K562 (cell line): ENCODE measurements at regions not wholly inside any gene's neighbourhood (a gene's known extent, or its start where the extent isn't known, plus 50 kb on each side); places are given as distances from the start of the nearest gene placed in this dataset.

Experiments used
- ATAC-seq: fragments of 200-7000 bp; cut with Tn5 transposase; 3 replicates; pipeline ENCODE4 v1.9.1; 2020; ENCODE audit warnings: moderate library complexity
- BruUV-seq: library from RNA; stranded (reverse); fragments of 400-500 nt; replicated peaks from 2 replicates; lab custom pipeline; 2021; lab: Mats Ljungman, UMichigan
- CTCF ChIA-PET: fragments of 300-600 bp; formaldehyde crosslinking; extraction: SDS; loops from one replicate; lab custom pipeline; 2021; ENCODE audit warnings: low intra/inter-chr PET ratio; lab: Yijun Ruan, JAX
- POLR2A ChIA-PET: fragments of 300-600, 350-650 bp; sonication (Branson Sonifier 250); formaldehyde crosslinking; extraction: SDS; loops from one replicate; lab custom pipeline; 2021; ENCODE audit warnings: antibody characterized with exemption, inconsistent platforms; lab: Yijun Ruan, JAX
- DNase-seq, 4 experiments: peaks; one replicate each; pipeline versions ENCODE4 v3.0.0 to v3.0.0-alpha.2; 2011 to 2018; ENCODE audit warnings: low spot score in 3 of 4, mixed read lengths in 3 of 4; ENCODE audit errors: extremely low read depth in 1 of 4
- FAIRE-seq: peaks from 2 replicates; lab custom pipeline; 2011; peaks lifted over from hg19 to GRCh38; lab: Jason Lieb, UNC
- H2AFZ ChIP-seq: 2 replicates; pipeline ENCODE4 v1.6.0; 2011; ENCODE audit warnings: low read depth, low read length, control low read depth, inconsistent platforms
- H3K27ac ChIP-seq: fragments of 200-600 bp; 3 replicates; pipeline ENCODE4 v1.8.0; 2011; ENCODE audit warnings: low read depth, mild to moderate bottlenecking, control low read depth, inconsistent platforms, low read length, moderate library complexity, mixed read lengths; ENCODE audit errors: extremely low read depth
- H3K27me3 ChIP-seq, 2 experiments: fragments of 300-600 bp in 1 of 2; 2 replicates in 1 of 2; 3 replicates in 1 of 2; pipeline versions ENCODE4 v1.6.0 to v1.8.0; 2011; ENCODE audit warnings: inconsistent platforms in 2 of 2, low read length in 2 of 2, mild to moderate bottlenecking in 1 of 2, mixed read lengths in 1 of 2, moderate library complexity in 1 of 2; ENCODE audit not compliant: control insufficient read depth in 2 of 2, insufficient read depth in 2 of 2
- H3K36me3 ChIP-seq: fragments of 300-600 bp; 3 replicates; pipeline ENCODE4 v1.8.0; 2011; ENCODE audit warnings: mild to moderate bottlenecking, low read length, inconsistent platforms; ENCODE audit not compliant: control insufficient read depth, insufficient read depth
- H3K4me1 ChIP-seq, 2 experiments: fragments of 200-600 bp in 1 of 2; replicated peaks in 1 of 2; 2 replicates in 1 of 2; 3 replicates in 1 of 2; pipeline versions ENCODE4 v1.5.1 to v1.8.0; 2011; ENCODE audit warnings: inconsistent platforms in 2 of 2, low read length in 2 of 2, mild to moderate bottlenecking in 1 of 2, mixed read lengths in 1 of 2, moderate library complexity in 1 of 2; ENCODE audit not compliant: control insufficient read depth in 2 of 2, insufficient read depth in 2 of 2
- H3K4me2 ChIP-seq: 2 replicates; pipeline ENCODE4 v1.6.1; 2011; ENCODE audit warnings: low read length, control low read depth, inconsistent platforms, mixed read lengths; ENCODE audit not compliant: insufficient read depth
- H3K4me3 ChIP-seq: fragments of 200-600 bp; sonication (generic), shearing (Covaris generic); 2 replicates; pipeline ENCODE4 v1.5.1; 2016; ENCODE audit warnings: control low read depth, inconsistent platforms
- H3K79me2 ChIP-seq: fragments of 200-600 bp; 3 replicates; pipeline ENCODE4 v1.8.0; 2011; ENCODE audit warnings: low read length, inconsistent platforms; ENCODE audit not compliant: control insufficient read depth, insufficient read depth
- H3K9ac ChIP-seq, 2 experiments: 2 replicates each; pipeline versions ENCODE4 v1.6.0 to v1.6.1; 2011; ENCODE audit warnings: low read depth in 2 of 2, low read length in 2 of 2, control low read depth in 1 of 2, inconsistent platforms in 1 of 2, mild to moderate bottlenecking in 1 of 2, mixed read lengths in 1 of 2; ENCODE audit not compliant: insufficient read depth in 1 of 2
- H3K9me1 ChIP-seq: one replicate; pipeline ENCODE4 v1.6.0; 2011; ENCODE audit warnings: inconsistent platforms, mild to moderate bottlenecking, low read length, moderate library complexity; ENCODE audit not compliant: control insufficient read depth, insufficient read depth
- H3K9me3 ChIP-seq: replicated peaks from 2 replicates; pipeline ENCODE4 v1.5.1; 2011; ENCODE audit warnings: low read depth, low read length, inconsistent platforms; ENCODE audit not compliant: control insufficient read depth, insufficient read depth
- H4K20me1 ChIP-seq: replicated peaks from 2 replicates; pipeline ENCODE4 v1.6.1; 2011; ENCODE audit warnings: low read length, inconsistent platforms, mixed read lengths; ENCODE audit not compliant: control insufficient read depth, insufficient read depth
- ATF7 ChIP-seq: fragments of 450-650 bp; IDR thresholded peaks from 2 replicates; pipeline ENCODE4 v1.7.1; 2014; ENCODE audit warnings: mild to moderate bottlenecking, moderate library complexity
- PHF21A ChIP-seq: fragments of 450-650 bp; IDR thresholded peaks from 2 replicates; pipeline ENCODE4 v1.6.1; 2017; ENCODE audit warnings: low read depth, borderline replicate concordance
- XRCC5 ChIP-seq: fragments of 200-400 bp; formaldehyde crosslinking; IDR thresholded peaks from 2 replicates; pipeline ENCODE4 v1.6.1; 2017; ENCODE audit warnings: low read depth, mild to moderate bottlenecking, low read length
- ZC3H11A ChIP-seq: IDR thresholded peaks from 2 replicates; pipeline ENCODE4 v1.6.1; 2012; ENCODE audit warnings: low read depth, low read length, improper control_type of control experiment
- ZNF280A ChIP-seq: fragments of 450-650 bp; IDR thresholded peaks from 2 replicates; pipeline ENCODE4 v1.6.1; 2018; ENCODE audit warnings: mild to moderate bottlenecking, low read depth; ENCODE audit not compliant: partially characterized antibody
- ZNF280B ChIP-seq: fragments of 250-450 bp; sonication (Bioruptor Pico); IDR thresholded peaks from 2 replicates; pipeline ENCODE4 v1.5.1; 2021; ENCODE audit warnings: mild to moderate bottlenecking
- in situ Hi-C: fragments of 300-500 bp; cut with MboI; formaldehyde crosslinking; loops from 4 replicates; pipeline ENCODE4 v1.15.0; 2018; ENCODE audit warnings: inconsistent platforms, mixed read lengths
- intact Hi-C: fragments of 100-400 bp; cut with micrococcal nuclease; formaldehyde crosslinking; loops from 2 replicates; pipeline ENCODE4 v1.14.2; 2022
- TF ChIP-seq, protein P1 (sequence below), 2 experiments: fragments of 450-650 bp in 1 of 2; sonication (generic) in 1 of 2; formaldehyde crosslinking in 1 of 2; IDR thresholded peaks; 2 replicates each; pipeline versions ENCODE4 v1.7.1 to v1.9.0; 2016 to 2022; ENCODE audit warnings: inconsistent platforms in 1 of 2, mild to moderate bottlenecking in 1 of 2, missing genetic modification reagents in 1 of 2
- TF ChIP-seq, protein P2 (sequence below): sonication (generic); formaldehyde crosslinking; IDR thresholded peaks from 2 replicates; pipeline ENCODE4 v1.8.0; 2022; ENCODE audit warnings: missing genetic modification reagents, mild to moderate bottlenecking, moderate library complexity, borderline replicate concordance

DNA sequence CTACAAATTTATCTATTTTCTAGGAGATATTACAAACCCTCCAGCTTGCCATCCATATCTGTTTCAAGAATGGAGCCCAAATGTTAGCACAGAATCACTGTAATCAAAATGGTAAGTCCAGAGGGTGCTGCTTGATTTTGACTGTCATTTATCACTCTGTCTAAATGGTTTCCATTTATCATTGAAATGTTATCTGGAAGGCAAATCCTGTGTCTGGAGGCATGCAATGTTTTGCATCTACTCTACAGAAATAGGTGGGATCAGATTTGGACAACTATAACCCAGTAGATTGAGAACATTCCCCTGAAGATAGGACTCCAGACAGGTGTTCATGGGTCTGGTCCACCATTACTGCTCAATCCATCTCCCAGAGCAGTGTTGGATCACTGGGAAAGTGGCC is 128.7 kb downstream of the MAIP1 start:
- H3K27me3 ChIP-seq: no peaks in the 10 kb centered on the region
- no peaks in the 10 kb centered on the region for H3K9me1 ChIP-seq
- CTCF ChIA-PET: no interaction called here
- H3K36me3 ChIP-seq: no peaks in the 10 kb centered on the region
- H3K9me3 ChIP-seq: no peaks in the 10 kb centered on the region
- H3K4me3 ChIP-seq: no peak overlapping the region
- no TSS peak for BruUV-seq
- in situ Hi-C loops (no loop called here), intact Hi-C loops (no loop called here)
- FAIRE-seq: no peak
- no peak overlapping the region for H2AFZ ChIP-seq
- DNase-seq: no peak
- POLR2A ChIA-PET: no interaction called here
- no peaks in the 10 kb centered on the region for H3K4me1 ChIP-seq
- no peaks in the 10 kb centered on the region for H3K79me2 ChIP-seq
- no peak overlapping the region for H3K9ac ChIP-seq
- no peak overlapping the region for H3K27ac ChIP-seq
- no peaks in the 10 kb centered on the region for H4K20me1 ChIP-seq
- H3K4me2 ChIP-seq: no peak overlapping the region
- ATAC-seq: no peak
- TF ChIP-seq ZC3H11A (no peak), XRCC5 (no peak), PHF21A (no peak), ZNF280A (no peak), ATF7 (no peak), ZNF280B (CRISPR knock-in tag) (no peak)
- TF ChIP-seq, protein P1, sequence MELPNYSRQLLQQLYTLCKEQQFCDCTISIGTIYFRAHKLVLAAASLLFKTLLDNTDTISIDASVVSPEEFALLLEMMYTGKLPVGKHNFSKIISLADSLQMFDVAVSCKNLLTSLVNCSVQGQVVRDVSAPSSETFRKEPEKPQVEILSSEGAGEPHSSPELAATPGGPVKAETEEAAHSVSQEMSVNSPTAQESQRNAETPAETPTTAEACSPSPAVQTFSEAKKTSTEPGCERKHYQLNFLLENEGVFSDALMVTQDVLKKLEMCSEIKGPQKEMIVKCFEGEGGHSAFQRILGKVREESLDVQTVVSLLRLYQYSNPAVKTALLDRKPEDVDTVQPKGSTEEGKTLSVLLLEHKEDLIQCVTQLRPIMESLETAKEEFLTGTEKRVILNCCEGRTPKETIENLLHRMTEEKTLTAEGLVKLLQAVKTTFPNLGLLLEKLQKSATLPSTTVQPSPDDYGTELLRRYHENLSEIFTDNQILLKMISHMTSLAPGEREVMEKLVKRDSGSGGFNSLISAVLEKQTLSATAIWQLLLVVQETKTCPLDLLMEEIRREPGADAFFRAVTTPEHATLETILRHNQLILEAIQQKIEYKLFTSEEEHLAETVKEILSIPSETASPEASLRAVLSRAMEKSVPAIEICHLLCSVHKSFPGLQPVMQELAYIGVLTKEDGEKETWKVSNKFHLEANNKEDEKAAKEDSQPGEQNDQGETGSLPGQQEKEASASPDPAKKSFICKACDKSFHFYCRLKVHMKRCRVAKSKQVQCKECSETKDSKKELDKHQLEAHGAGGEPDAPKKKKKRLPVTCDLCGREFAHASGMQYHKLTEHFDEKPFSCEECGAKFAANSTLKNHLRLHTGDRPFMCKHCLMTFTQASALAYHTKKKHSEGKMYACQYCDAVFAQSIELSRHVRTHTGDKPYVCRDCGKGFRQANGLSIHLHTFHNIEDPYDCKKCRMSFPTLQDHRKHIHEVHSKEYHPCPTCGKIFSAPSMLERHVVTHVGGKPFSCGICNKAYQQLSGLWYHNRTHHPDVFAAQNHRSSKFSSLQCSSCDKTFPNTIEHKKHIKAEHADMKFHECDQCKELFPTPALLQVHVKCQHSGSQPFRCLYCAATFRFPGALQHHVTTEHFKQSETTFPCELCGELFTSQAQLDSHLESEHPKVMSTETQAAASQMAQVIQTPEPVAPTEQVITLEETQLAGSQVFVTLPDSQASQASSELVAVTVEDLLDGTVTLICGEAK (IDR thresholded peaks at IDR 0.05): no peak
- TF ChIP-seq, protein P1 (CRISPR knock-in tag; IDR thresholded peaks at IDR 0.05): no peak
- TF ChIP-seq, protein P2, sequence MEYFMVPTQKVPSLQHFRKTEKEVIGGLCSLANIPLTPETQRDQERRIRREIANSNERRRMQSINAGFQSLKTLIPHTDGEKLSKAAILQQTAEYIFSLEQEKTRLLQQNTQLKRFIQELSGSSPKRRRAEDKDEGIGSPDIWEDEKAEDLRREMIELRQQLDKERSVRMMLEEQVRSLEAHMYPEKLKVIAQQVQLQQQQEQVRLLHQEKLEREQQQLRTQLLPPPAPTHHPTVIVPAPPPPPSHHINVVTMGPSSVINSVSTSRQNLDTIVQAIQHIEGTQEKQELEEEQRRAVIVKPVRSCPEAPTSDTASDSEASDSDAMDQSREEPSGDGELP (CRISPR knock-in tag): no peak
